Fibroblast of peridontal ligament (primary cell): ENCODE measurements at regions not wholly inside any gene's neighbourhood (a gene's known extent, or its start where the extent isn't known, plus 50 kb on each side); places are given as distances from the start of the nearest gene placed in this dataset.
"Not testable (repeated sequence)": the region's sequence is repeated elsewhere in the genome, so short reads cannot be mapped to it uniquely, and the experiment has no call there.

Experiments used
- DNase-seq: peaks from one replicate; pipeline ENCODE4 v3.0.0-alpha.2; 2010; ENCODE audit errors: extremely low read depth

GRCh38 chr3:153440311-153440710, 278.3 kb downstream of the RAP2B start:
- no peak for DNase-seq

DNA sequence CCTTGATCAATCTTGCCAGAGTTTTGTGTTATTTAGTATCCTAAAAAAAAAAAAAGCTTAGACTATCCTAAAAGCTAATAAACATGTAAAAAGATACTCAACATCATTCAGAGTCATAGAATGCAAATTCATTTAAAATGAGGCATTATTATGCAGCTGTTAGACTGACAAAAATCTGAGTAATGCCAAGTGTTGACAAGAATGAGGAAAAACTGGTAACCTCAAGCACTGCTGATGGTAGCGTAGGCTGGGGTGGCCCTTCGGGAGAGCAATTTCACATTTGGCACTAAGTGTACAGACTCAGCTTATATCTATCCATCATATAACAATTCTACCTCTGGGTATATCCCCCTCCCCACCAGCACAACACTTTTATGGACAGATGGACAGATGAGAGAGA, 280.4 kb downstream of the RAP2B start:
- DNase-seq, result peak; percentile 23

DNA sequence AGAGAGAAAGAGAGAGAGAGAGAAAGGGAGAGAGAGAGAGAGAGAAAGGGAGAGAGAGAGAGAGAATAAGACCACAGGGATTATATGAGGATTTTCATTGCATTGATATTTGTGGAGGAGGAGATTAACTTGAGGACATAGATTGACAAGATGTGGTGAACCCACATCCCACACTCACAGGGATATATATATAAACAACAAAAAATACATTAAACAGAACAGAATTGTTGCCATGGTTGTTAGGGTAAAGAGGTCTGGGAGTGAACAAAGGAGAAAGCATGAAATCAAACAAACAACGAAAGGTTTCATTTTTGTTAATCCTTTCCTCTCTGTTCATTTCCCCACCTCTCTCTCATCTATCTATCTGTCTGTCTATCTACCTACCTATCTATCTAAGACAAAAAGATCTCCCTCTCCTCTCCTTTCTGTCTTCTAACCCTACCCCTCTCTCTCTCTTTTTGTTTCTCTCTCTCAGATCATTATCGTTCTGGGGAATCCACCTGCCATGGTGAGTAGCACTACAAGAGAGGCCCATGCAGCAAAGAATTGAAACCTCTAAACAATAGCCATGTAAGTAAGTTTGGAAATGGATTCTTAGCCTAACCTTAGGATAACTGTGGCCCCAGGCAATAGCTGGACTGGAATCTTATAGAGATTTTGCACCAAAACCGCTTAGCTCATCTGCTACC, 280.9 kb downstream of the RAP2B start:
- DNase-seq, result no peak

DNA sequence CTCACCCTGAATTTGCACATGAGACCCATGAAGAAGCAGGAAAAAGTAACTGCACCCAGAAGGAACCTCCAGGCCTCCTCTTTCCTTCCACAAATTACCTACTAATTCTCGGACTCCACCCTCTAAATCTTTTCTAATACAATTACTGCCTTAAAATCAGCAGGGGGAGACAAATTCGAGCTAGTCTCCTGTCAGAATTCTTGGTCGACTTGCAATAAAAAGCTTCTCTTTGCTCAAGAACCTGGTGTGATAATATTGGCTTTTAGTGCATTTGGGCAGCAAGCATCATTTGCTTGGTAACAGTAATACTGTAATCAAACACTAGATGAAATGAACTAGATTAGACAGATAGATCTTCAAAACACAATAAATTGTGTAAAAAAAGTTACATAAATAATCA, 281.9 kb downstream of the RAP2B start:
- peak; percentile 9 for DNase-seq

DNA sequence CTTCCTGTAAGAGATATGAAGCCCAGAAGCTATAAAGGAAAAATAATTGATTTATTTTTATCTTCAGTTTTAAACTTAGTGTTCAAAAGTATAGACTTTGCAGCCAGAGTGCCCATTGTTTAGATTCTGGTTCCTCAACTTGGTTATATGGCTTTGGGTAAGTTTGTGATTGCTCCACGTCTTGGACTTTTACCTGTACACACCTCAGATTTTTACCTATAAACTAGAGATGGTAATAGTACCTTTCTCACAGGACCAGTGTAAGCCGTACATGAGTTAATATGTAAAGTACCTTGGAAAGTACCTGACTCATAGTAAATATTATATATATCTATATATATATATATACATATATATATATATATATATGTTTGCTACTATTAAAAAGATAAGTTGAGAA, 283.8 kb downstream of the RAP2B start:
- DNase-seq, result no peak

GRCh38 chr3:153448151-153448829, 286.3 kb downstream of the RAP2B start:
- DNase-seq, result no peak

DNA sequence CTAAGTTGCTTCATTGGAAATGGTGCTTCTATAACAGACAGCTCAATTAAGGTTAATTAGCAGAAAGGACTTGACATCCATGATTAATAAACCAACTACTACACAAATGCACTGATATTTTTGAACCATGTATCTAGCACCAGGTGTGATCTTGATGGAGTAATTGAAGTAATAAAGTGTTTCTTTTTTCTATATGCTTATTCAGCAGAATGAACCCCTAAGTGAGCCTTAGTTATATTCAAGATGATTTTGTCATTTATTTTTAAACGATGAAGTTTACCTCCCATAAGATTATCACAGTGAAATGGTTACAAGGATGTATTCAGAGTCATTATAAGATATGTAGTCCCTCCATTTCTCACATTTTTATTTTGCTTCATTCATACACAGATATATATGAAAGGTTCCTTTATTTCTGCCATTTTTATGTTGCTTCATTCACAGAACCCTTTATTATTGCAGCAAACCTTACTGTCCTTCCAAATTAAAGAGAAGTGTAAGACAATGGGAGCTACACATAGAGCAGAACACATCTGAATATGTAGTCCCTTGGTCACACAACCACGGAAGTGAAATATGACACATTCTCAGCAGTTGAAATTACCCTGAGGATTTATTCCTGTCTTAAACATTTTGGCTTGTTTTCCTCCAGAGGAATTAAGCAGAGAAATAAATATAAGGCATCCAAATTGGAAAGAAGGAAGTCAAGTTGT, 295.0 kb downstream of the RAP2B start:
- no peak for DNase-seq

DNA sequence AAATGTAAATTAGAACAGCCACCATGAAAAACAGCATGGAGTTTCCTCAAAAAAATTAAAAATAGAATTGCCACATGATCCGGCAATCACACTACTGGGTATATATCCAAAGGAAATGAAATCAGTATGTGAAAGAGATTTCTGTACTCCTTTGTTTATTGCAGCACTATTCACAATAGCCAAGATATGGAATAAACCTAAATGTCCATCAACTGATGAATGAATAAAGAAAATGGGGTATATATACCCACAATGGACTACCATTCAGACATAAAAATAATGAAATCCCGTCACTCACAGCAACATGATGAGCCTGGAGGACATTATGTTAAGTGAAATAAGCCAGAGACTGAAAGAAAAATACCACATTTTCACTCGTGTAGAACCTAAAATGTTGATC, 296.9 kb downstream of the RAP2B start:
- DNase-seq, result no peak

- DNase-seq, result no peak
Observed at GRCh38 chr3:153462545-153462944, 300.5 kb downstream of the RAP2B start.

DNA sequence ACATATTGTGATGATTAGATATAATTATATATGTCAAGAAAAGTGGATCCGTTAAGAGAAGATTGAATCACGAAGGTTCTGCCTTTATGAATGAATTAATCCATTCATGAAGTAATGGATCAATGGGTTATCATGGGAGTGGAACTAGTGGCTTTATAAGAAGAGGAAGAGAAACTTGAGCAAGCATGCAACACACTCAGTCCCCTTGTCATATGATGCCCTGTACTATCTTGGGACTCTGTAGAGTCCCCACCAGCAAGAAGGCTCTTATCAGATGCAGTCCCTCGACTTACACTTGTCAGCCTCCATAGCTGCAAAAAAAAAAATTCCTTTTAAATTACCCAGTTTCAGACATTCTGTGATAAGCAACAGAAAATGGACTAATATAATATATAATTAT, 301.9 kb downstream of the RAP2B start:
- no peak for DNase-seq

DNA sequence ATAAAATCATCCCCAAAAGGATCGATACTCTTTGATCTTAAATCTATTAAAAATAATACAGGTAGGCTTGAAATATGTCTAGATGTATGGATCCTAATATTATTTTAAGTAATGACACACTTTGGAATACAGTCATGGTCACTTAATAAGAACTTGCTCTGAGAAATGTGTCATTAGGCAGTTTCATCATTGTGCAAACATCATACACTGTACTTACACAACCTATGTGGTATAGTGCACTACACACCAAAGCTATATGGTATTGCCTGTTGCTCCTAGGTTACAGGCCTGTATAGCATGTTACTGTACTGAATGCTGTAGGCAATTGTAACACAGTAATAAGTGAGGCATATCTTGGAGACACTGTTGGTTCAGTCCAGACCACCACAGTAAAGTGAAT, 307.1 kb downstream of the RAP2B start:
- DNase-seq, result no peak

DNA sequence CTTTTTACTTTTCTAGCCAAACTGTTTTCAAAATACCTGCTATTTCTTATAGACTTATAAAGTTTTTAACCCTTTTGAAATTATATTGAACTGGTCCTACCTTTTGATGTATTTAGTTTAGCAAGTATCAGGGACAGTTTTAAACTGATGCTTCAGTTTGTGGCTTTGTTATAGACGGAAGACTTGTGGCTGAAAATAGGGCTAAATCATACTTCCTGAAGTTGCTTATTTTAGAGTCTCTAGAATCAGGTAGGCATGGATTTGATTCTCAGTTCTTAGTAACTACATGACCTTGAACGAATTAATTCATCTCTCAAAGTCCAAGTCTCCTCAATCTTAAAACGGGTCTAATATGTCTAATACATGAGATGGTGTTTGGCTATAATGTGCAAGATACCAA, 322.8 kb downstream of the RAP2B start:
- DNase-seq, result no peak

GRCh38 chr3:153495422-153495821, 333.4 kb downstream of the RAP2B start:
- DNase-seq, result no peak

DNA sequence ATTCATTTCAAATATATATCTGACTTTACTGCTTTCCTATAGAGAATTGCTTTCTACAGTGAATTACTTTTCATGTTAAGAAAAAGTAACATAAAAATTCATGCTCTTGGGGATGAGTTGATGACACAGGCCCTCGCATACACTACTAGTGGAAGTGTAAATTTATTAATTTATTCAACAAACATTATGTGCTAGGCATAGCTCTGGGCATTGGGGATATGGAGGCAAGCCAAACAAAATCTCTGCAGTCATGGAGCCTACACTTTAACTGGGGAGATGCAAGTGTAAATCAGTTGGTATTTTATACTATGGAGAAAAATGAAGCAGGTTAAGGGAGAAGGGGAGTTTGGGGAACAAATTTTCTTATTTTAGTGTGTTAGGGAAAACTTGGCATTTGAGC, 340.7 kb downstream of the RAP2B start:
- DNase-seq, result no peak

DNA sequence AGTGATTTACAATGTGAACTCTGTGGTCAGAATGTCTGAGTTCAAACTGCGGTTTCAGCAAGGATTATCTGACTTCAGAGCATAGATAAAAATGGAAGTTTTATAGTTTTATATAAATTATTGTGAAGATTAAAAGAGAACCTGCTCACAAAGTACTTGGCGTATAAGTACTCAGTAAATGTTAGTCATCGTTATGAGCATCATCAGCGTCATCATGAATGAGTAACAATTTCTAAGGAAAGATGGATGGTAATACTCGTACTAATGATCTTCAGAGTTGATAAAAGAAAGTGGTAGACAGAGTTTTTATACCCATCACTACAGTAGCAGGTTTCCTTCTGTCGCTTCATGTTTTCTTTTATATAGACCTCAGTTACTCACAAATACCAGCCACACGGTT, 341.8 kb downstream of the RAP2B start:
- no peak for DNase-seq

GRCh38 chr3:153506205-153506604, 344.2 kb downstream of the RAP2B start:
- DNase-seq, result not testable (repeated sequence)

DNA sequence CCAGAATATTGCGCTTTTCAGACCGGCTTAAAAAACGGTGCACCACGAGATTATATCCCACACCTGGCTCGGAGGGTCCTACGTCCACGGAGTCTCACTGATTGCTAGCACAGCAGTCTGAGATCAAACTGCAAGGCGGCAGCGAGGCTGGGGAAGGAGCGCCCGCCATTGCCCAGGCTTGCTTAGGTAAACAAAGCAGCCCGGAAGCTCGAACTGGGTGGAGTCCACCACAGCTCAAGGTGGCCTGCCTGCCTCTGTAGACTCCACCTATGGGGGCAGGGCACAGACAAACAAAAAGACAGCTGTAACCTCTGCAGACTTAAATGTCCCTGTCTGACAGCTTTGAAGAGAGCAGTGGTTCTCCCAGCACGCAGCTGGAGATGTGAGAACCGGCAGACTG, 344.7 kb downstream of the RAP2B start:
- not testable (repeated sequence) for DNase-seq

DNA sequence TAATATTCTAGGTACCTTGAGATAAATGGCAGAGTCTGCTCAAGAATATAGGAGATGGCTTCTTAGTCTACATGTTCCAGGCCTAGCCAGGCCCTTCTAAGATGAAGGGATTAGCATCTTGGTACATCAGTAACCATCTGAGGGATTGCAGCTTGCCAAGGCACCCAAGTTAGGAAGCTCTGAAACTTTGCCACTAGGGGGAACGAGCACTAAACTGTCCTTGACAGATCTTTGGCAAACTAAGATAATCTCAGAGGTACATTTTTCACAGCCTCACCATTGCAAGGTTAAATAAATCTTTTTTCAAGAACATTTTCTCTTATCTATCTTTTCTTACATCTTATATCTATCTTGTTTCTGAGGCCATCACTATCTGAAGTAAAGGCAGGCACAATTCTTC, 351.2 kb downstream of the RAP2B start:
- DNase-seq, result peak; percentile 8

GRCh38 chr3:153528473-153528872, 366.4 kb downstream of the RAP2B start:
- no peak for DNase-seq

DNA sequence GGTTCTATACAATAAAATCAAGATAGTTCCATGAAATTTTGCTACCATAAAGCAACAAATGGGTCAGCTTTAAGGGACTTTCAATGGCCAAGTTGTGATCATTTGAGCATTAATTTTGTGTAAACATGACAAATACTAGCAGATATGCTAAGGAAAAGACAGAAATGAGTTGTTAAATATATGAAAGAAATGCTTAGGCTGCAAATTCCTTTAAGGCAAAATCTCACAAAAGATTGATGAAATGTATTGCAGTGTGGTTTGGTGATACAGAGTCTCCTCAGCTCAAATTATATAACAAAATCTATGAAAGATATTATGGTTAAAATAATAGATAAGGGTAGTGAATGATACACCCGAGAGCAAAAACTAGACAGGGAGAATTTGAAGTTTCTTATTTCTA, 377.2 kb downstream of the RAP2B start:
- DNase-seq, result no peak

DNA sequence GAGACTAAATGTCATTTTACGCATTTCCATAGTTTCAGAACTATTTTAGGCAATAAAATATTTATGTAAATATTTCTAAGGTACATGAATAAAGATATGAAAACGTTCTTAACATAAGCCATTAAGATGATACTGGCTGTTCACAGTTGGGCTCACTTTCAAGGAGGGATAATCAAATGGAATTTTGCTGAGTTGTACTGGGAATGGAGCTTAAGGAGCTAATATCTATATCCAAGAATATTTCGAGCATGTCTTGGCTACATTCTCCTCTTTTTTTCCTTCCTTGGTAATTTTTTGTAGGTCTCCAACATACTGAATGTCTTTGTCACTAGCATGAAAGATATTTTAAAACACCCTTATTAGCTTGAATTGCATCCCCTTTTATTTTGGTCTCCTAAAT, 383.4 kb downstream of the RAP2B start:
- DNase-seq, result no peak

- DNase-seq, result no peak
Observed at GRCh38 chr3:153547970-153548369, 385.9 kb downstream of the RAP2B start.

DNA sequence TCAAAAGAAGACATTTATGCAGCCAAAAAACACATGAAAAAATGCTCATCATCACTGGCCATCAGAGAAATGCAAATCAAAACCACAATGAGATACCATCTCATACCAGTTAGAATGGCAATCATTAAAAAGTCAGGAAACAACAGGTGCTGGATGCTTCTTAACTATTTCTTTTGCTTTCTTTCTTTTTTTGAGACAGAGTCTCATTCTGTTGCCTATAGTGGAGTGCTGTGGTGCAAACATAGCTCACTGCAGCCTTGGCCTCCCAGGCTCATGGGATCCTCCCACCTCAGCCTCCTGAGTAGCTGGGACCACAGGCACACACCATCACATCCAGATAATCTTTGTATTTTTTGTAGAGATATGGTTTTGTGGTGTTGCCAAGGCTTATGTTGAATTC, 387.7 kb downstream of the RAP2B start:
- DNase-seq, result not testable (repeated sequence)
